ENCODE measurements at regions not wholly inside any gene's neighbourhood (a gene's known extent, or its start where the extent isn't known, plus 50 kb on each side); places are given as distances from the start of the nearest gene placed in this dataset.
"Not testable (repeated sequence)": the region's sequence is repeated elsewhere in the genome, so short reads cannot be mapped to it uniquely, and the experiment has no call there.

DNA sequence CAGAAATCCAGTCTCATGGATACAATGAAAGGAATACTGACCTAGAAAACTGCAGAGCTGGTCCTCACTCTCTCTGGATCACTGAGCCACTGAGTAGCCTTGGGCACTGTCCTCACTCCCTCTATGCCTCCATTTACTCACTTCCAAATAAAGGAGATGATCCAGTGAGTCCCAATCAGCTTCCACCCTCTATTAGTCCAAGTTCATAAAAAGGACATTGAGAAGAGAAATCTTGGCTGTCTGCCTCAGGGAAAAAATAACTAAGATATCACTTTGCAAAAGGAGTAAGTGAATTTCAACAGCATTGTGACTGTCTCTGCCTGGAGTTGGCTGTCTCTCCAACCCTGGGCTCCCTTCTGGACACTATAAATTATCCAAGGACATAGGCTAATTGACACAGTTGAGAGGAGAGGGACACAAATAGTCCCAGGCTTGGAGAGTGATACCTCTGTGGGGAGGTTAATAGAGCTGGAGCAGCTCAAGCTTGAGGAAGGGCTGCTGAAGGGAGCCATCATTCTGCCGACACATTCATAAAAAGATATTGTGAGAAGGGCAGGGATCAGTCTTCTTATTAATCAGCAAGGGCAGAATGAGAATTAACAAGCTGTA lies 572.3 kb downstream of the RAB28 start:
- no peaks in the 10 kb centered on the region for H3K4me1 ChIP-seq (ENCODE audit: control insufficient read depth, insufficient read depth, low read length)
- H2BK120ac ChIP-seq (ENCODE audit: low read depth, low read length), result no peak overlapping the region
- no peak overlapping the region for H4K91ac ChIP-seq (ENCODE audit: insufficient read depth, low read depth, low read length)
- ChIA-PET POLR2A (ENCODE audit: unreplicated experiment) (no interaction called here), CTCF (no interaction called here)
- no peak for ATAC-seq (ENCODE audit: low read depth)
- H3K27ac ChIP-seq (ENCODE audit: insufficient read depth, low read length), result no peak overlapping the region
- intact Hi-C loops (cut with micrococcal nuclease), result no loop called here
- no CpG with 5 or more reads among the region's 1 CpG for WGBS, 2 experiments (ENCODE audit: extremely low coverage in 2 of 2, insufficient read length in 1 of 2)
- H3K56ac ChIP-seq (ENCODE audit: extremely low read depth, insufficient read depth, low read length), result no peak overlapping the region
- H3K14ac ChIP-seq (replicated peaks; ENCODE audit: low read depth, low read length), result no peak overlapping the region
- H2BK5ac ChIP-seq (ENCODE audit: low read depth, low read length, poor library complexity, severe bottlenecking), result no peak overlapping the region
- TF ChIP-seq MXI1 (IDR thresholded peaks at IDR 0.05; ENCODE audit: borderline replicate concordance, low read depth, low read length), result no peak
- no peak overlapping the region for H2BK15ac ChIP-seq (ENCODE audit: low read depth, low read length)
- in situ Hi-C loops (cut with MboI; ENCODE audit: low sequenced_read_pairs), result no loop called here
- H2AK5ac ChIP-seq (ENCODE audit: low read depth, low read length), result no peak overlapping the region
- dilution Hi-C loops (cut with HindIII; ENCODE audit: low sequenced_read_pairs, unreplicated experiment), result no loop called here
- H3K23ac ChIP-seq (ENCODE audit: low read depth, low read length), result no peak overlapping the region
- no peak overlapping the region for H3K4me3 ChIP-seq (ENCODE audit: insufficient read depth, low read depth, low read length)
- H2AK9ac ChIP-seq (replicated peaks; ENCODE audit: low read depth, low read length, poor library complexity), result no peak overlapping the region
- no peak overlapping the region for H2AFZ ChIP-seq (replicated peaks; ENCODE audit: low read length, poor library complexity)
- H4K5ac ChIP-seq (ENCODE audit: low read depth, low read length), result no peak overlapping the region
- H3K18ac ChIP-seq (ENCODE audit: low read depth, low read length), result no peak overlapping the region
- H3K4me2 ChIP-seq (ENCODE audit: low read depth, low read length), result no peak overlapping the region
- peaks cover 15% of the 10 kb centered on the region for H3K9me3 ChIP-seq (ENCODE audit: control insufficient read depth, insufficient read depth, low read length)
- no peaks in the 10 kb centered on the region for H3K36me3 ChIP-seq (ENCODE audit: control insufficient read depth, insufficient read depth, low read length)
- no peaks in the 10 kb centered on the region for H3K9me1 ChIP-seq (ENCODE audit: insufficient read depth, low read length)
- no TSS peak for BruUV-seq (replicated peaks)
- DNase-seq, result no peak
- H2BK20ac ChIP-seq (ENCODE audit: low read depth, low read length), result no peak overlapping the region
- no peaks in the 10 kb centered on the region for H3K27me3 ChIP-seq (ENCODE audit: control insufficient read depth, insufficient read depth, low read length)
- H3K4ac ChIP-seq (ENCODE audit: low read depth, low read length), result no peak overlapping the region
- H3K79me1 ChIP-seq (ENCODE audit: low read depth in 1 of 2, low read length in 2 of 2), result no peaks in the 10 kb centered on the region
- H4K20me1 ChIP-seq (ENCODE audit: insufficient read depth, low read length), result no peaks in the 10 kb centered on the region
- H4K8ac ChIP-seq (ENCODE audit: low read depth in 2 of 2, low read length in 2 of 2), result no peak overlapping the region
- H3K9ac ChIP-seq (ENCODE audit: low read depth, low read length), result no peak overlapping the region

DNA sequence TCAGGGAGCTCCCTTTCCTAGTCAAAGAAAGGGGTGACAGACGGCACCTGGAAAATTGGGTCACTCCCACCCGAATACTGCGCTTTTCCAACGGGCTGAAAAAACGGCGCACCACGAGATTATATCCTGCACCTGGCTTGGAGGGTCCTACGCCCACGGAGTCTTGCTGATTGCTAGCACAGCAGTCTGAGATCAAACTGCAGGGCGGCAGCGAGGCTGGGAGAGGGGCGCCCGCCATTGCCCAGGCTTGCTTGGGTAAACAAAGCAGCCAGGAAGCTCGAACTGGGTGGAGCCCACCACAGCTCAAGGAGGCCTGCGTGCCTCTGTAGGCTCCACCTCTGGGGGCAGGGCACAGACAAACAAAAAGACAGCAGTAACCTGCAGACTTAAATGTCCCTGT lies 580.5 kb downstream of the RAB28 start:
- H3K4me3 ChIP-seq (ENCODE audit: insufficient read depth, low read depth, low read length); H3K27me3 ChIP-seq (ENCODE audit: control insufficient read depth, insufficient read depth, low read length); H3K27ac ChIP-seq (ENCODE audit: insufficient read depth, low read length); in situ Hi-C loops (cut with MboI; ENCODE audit: low sequenced_read_pairs); H3K4me1 ChIP-seq (ENCODE audit: control insufficient read depth, insufficient read depth, low read length); H3K18ac ChIP-seq (ENCODE audit: low read depth, low read length); dilution Hi-C loops (cut with HindIII; ENCODE audit: low sequenced_read_pairs, unreplicated experiment); H4K8ac ChIP-seq (ENCODE audit: low read depth in 2 of 2, low read length in 2 of 2); DNase-seq; H2BK120ac ChIP-seq (ENCODE audit: low read depth, low read length); H2AK9ac ChIP-seq (replicated peaks; ENCODE audit: low read depth, low read length, poor library complexity); H3K14ac ChIP-seq (replicated peaks; ENCODE audit: low read depth, low read length); BruUV-seq (replicated peaks); H3K4ac ChIP-seq (ENCODE audit: low read depth, low read length); H3K9me1 ChIP-seq (ENCODE audit: insufficient read depth, low read length); H2BK20ac ChIP-seq (ENCODE audit: low read depth, low read length); H3K4me2 ChIP-seq (ENCODE audit: low read depth, low read length); CTCF ChIA-PET; H3K9me3 ChIP-seq (ENCODE audit: control insufficient read depth, insufficient read depth, low read length); H4K20me1 ChIP-seq (ENCODE audit: insufficient read depth, low read length); H3K23ac ChIP-seq (ENCODE audit: low read depth, low read length); H2AFZ ChIP-seq (replicated peaks; ENCODE audit: low read length, poor library complexity); intact Hi-C loops (cut with micrococcal nuclease); H3K9ac ChIP-seq (ENCODE audit: low read depth, low read length); H2BK15ac ChIP-seq (ENCODE audit: low read depth, low read length); H2AK5ac ChIP-seq (ENCODE audit: low read depth, low read length); H2BK5ac ChIP-seq (ENCODE audit: low read depth, low read length, poor library complexity, severe bottlenecking); POLR2A ChIA-PET (ENCODE audit: unreplicated experiment); H4K5ac ChIP-seq (ENCODE audit: low read depth, low read length); H4K91ac ChIP-seq (ENCODE audit: insufficient read depth, low read depth, low read length); ATAC-seq (ENCODE audit: low read depth); H3K79me1 ChIP-seq (ENCODE audit: low read depth in 1 of 2, low read length in 2 of 2); H3K36me3 ChIP-seq (ENCODE audit: control insufficient read depth, insufficient read depth, low read length); H3K56ac ChIP-seq (ENCODE audit: extremely low read depth, insufficient read depth, low read length): not testable (repeated sequence)
- WGBS, 2 experiments (ENCODE audit: extremely low coverage in 2 of 2, insufficient read length in 1 of 2), result 80% methylated on average over 3 of the region's 15 CpGs; no CpG with 5 or more reads in 1 of the 2 experiments
